ENCODE measurements at regions not wholly inside any gene's neighbourhood (a gene's known extent, or its start where the extent isn't known, plus 50 kb on each side); places are given as distances from the start of the nearest gene placed in this dataset.

GRCh38 chr21:22763442-22763841 is 1765.2 kb downstream of the NCAM2 start:
- POLR2A ChIA-PET: no interaction called here
- H3K27me3 Mint-ChIP-seq: no peaks in the 10 kb centered on the region
- DNase-seq (no peak), ATAC-seq (ENCODE audit: poor library complexity) (no peak)
- Histone ChIP-seq H3K9me3 (ENCODE audit: control insufficient read depth in 1 of 2, insufficient read depth in 1 of 2, low read length in 2 of 2) (no peaks in the 10 kb centered on the region), H3K27ac (ENCODE audit: low read depth in 1 of 2, low read length in 2 of 2) (no peak overlapping the region), H3K36me3 (ENCODE audit: insufficient read depth, low read length) (no peaks in the 10 kb centered on the region), H3K27me3 (ENCODE audit: control insufficient read depth in 1 of 2, insufficient read depth in 2 of 2, low read length in 2 of 2) (no peaks in the 10 kb centered on the region), H3K4me3 (ENCODE audit: low read length) (no peak overlapping the region), H3K4me1 (ENCODE audit: insufficient read depth, low read length) (no peaks in the 10 kb centered on the region)
- no peaks in the 10 kb centered on the region for H3K36me3 Mint-ChIP-seq (ENCODE audit: low read depth)
- CTCF ChIA-PET: no interaction called here
- intact Hi-C loops (cut with DNase I, micrococcal nuclease): no loop called here
- no peak for TF ChIP-seq CTCF (IDR thresholded peaks at IDR 0.05)
- H3K4me3 Mint-ChIP-seq: no peak overlapping the region
- no peaks in the 10 kb centered on the region for H3K9me3 Mint-ChIP-seq
- no peak overlapping the region for H3K27ac Mint-ChIP-seq
- H3K4me1 Mint-ChIP-seq (ENCODE audit: low read depth): no peaks in the 10 kb centered on the region

GRCh38 chr21:22764222-22764621 is 1766.0 kb downstream of the NCAM2 start:
- intact Hi-C loops (cut with DNase I, micrococcal nuclease): no loop called here
- Histone ChIP-seq H3K4me3 (ENCODE audit: low read length) (no peak overlapping the region), H3K27ac (ENCODE audit: low read depth in 1 of 2, low read length in 2 of 2) (no peak overlapping the region), H3K9me3 (ENCODE audit: control insufficient read depth in 1 of 2, insufficient read depth in 1 of 2, low read length in 2 of 2) (no peaks in the 10 kb centered on the region), H3K4me1 (ENCODE audit: insufficient read depth, low read length) (no peaks in the 10 kb centered on the region), H3K27me3 (ENCODE audit: control insufficient read depth in 1 of 2, insufficient read depth in 2 of 2, low read length in 2 of 2) (no peaks in the 10 kb centered on the region), H3K36me3 (ENCODE audit: insufficient read depth, low read length) (no peaks in the 10 kb centered on the region)
- ChIA-PET POLR2A (no interaction called here), CTCF (no interaction called here)
- Mint-ChIP-seq H3K9me3 (no peaks in the 10 kb centered on the region), H3K27me3 (no peaks in the 10 kb centered on the region), H3K4me1 (ENCODE audit: low read depth) (no peaks in the 10 kb centered on the region), H3K27ac (no peak overlapping the region), H3K4me3 (no peak overlapping the region), H3K36me3 (ENCODE audit: low read depth) (no peaks in the 10 kb centered on the region)
- ATAC-seq (ENCODE audit: poor library complexity): no peak
- DNase-seq: no peak
- TF ChIP-seq CTCF (IDR thresholded peaks at IDR 0.05): no peak

- H3K4me3 Mint-ChIP-seq: no peak overlapping the region
- TF ChIP-seq CTCF (IDR thresholded peaks at IDR 0.05): no peak
- Histone ChIP-seq H3K4me1 (ENCODE audit: insufficient read depth, low read length) (no peaks in the 10 kb centered on the region), H3K36me3 (ENCODE audit: insufficient read depth, low read length) (no peaks in the 10 kb centered on the region), H3K4me3 (ENCODE audit: low read length) (no peak overlapping the region), H3K27ac (ENCODE audit: low read depth in 1 of 2, low read length in 2 of 2) (no peak overlapping the region), H3K27me3 (ENCODE audit: control insufficient read depth in 1 of 2, insufficient read depth in 2 of 2, low read length in 2 of 2) (no peaks in the 10 kb centered on the region), H3K9me3 (ENCODE audit: control insufficient read depth in 1 of 2, insufficient read depth in 1 of 2, low read length in 2 of 2) (peaks cover 0 to 3% of the 10 kb centered on the region in 2 experiments)
- no peaks in the 10 kb centered on the region for H3K9me3 Mint-ChIP-seq
- DNase-seq (no peak), ATAC-seq (ENCODE audit: poor library complexity) (no peak)
- H3K27ac Mint-ChIP-seq: no peak overlapping the region
- no peaks in the 10 kb centered on the region for H3K27me3 Mint-ChIP-seq
- H3K36me3 Mint-ChIP-seq (ENCODE audit: low read depth): no peaks in the 10 kb centered on the region
- ChIA-PET CTCF (no interaction called here), POLR2A (no interaction called here)
- no peaks in the 10 kb centered on the region for H3K4me1 Mint-ChIP-seq (ENCODE audit: low read depth)
- intact Hi-C loops (cut with DNase I, micrococcal nuclease): no loop called here
Measured at GRCh38 chr21:22791376-22791775, 1793.2 kb downstream of the NCAM2 start.

Data from CD4-positive, alpha-beta T cell (primary cell).